ENCODE measurements at regions not wholly inside any gene's neighbourhood (a gene's known extent, or its start where the extent isn't known, plus 50 kb on each side); places are given as distances from the start of the nearest gene placed in this dataset.

GRCh38 chr7:46206476-46207060 is 285.5 kb upstream of the IGFBP3 start (continued):
- TF ChIP-seq, protein P1, sequence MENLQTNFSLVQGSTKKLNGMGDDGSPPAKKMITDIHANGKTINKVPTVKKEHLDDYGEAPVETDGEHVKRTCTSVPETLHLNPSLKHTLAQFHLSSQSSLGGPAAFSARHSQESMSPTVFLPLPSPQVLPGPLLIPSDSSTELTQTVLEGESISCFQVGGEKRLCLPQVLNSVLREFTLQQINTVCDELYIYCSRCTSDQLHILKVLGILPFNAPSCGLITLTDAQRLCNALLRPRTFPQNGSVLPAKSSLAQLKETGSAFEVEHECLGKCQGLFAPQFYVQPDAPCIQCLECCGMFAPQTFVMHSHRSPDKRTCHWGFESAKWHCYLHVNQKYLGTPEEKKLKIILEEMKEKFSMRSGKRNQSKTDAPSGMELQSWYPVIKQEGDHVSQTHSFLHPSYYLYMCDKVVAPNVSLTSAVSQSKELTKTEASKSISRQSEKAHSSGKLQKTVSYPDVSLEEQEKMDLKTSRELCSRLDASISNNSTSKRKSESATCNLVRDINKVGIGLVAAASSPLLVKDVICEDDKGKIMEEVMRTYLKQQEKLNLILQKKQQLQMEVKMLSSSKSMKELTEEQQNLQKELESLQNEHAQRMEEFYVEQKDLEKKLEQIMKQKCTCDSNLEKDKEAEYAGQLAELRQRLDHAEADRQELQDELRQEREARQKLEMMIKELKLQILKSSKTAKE (IDR thresholded peaks at IDR 0.05; ENCODE audit: low read depth, poor library complexity, severe bottlenecking) = no peak
- no peak for TF ChIP-seq YBX1 (IDR thresholded peaks at IDR 0.05)
- TF ChIP-seq MEF2B (IDR thresholded peaks at IDR 0.05; ENCODE audit: partially characterized antibody, poor library complexity, severe bottlenecking) = no peak
- TF ChIP-seq, protein P2, sequence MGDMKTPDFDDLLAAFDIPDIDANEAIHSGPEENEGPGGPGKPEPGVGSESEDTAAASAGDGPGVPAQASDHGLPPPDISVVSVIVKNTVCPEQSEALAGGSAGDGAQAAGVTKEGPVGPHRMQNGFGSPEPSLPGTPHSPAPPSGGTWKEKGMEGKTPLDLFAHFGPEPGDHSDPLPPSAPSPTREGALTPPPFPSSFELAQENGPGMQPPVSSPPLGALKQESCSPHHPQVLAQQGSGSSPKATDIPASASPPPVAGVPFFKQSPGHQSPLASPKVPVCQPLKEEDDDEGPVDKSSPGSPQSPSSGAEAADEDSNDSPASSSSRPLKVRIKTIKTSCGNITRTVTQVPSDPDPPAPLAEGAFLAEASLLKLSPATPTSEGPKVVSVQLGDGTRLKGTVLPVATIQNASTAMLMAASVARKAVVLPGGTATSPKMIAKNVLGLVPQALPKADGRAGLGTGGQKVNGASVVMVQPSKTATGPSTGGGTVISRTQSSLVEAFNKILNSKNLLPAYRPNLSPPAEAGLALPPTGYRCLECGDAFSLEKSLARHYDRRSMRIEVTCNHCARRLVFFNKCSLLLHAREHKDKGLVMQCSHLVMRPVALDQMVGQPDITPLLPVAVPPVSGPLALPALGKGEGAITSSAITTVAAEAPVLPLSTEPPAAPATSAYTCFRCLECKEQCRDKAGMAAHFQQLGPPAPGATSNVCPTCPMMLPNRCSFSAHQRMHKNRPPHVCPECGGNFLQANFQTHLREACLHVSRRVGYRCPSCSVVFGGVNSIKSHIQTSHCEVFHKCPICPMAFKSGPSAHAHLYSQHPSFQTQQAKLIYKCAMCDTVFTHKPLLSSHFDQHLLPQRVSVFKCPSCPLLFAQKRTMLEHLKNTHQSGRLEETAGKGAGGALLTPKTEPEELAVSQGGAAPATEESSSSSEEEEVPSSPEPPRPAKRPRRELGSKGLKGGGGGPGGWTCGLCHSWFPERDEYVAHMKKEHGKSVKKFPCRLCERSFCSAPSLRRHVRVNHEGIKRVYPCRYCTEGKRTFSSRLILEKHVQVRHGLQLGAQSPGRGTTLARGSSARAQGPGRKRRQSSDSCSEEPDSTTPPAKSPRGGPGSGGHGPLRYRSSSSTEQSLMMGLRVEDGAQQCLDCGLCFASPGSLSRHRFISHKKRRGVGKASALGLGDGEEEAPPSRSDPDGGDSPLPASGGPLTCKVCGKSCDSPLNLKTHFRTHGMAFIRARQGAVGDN (IDR thresholded peaks at IDR 0.05) = peak; percentile 92
- TF ChIP-seq FOXM1 (IDR thresholded peaks at IDR 0.05; ENCODE audit: low read depth, low read length) = peak; percentile 24; the same call in 1 of the 2 replicates
- TF ChIP-seq RAD21 (IDR thresholded peaks at IDR 0.05; ENCODE audit: insufficient read depth, low read depth, low read length) = 0 out of 2 replicates have a peak, but pooled peaks have one; percentile 1
- TF ChIP-seq NFYA (IDR thresholded peaks at IDR 0.05; ENCODE audit: borderline replicate concordance, low read depth, low read length) = no peak
- no peak for TF ChIP-seq RB1 (IDR thresholded peaks at IDR 0.05; ENCODE audit: borderline replicate concordance)
- no peak for TF ChIP-seq MTA2 (IDR thresholded peaks at IDR 0.05; ENCODE audit: low read depth)
- TF ChIP-seq, protein P3, sequence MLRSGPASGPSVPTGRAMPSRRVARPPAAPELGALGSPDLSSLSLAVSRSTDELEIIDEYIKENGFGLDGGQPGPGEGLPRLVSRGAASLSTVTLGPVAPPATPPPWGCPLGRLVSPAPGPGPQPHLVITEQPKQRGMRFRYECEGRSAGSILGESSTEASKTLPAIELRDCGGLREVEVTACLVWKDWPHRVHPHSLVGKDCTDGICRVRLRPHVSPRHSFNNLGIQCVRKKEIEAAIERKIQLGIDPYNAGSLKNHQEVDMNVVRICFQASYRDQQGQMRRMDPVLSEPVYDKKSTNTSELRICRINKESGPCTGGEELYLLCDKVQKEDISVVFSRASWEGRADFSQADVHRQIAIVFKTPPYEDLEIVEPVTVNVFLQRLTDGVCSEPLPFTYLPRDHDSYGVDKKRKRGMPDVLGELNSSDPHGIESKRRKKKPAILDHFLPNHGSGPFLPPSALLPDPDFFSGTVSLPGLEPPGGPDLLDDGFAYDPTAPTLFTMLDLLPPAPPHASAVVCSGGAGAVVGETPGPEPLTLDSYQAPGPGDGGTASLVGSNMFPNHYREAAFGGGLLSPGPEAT (IDR thresholded peaks at IDR 0.05; ENCODE audit: low read depth) = no peak; the same call in 1 of the 2 replicates
